ENCODE measurements at regions not wholly inside any gene's neighbourhood (a gene's known extent, or its start where the extent isn't known, plus 50 kb on each side); places are given as distances from the start of the nearest gene placed in this dataset.

DNA sequence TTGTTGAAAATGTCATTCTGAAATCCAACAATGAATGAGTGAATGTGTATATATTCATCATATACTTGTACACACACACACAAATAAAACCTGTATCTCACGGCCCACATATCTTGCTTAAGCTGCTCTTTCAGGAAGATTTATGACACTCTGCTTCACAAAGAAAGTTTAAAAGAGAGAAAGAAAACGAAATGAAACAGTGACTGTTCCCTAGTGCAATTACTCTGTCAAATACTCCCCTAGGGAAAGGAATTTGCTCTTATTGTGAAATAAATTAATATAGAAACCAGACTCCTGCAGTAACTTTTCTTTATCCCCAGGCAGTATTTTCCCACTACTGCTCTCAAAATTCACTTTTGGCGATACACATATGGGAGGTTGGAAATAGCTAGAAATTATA is 329.1 kb downstream of the VPS13C start:
- Histone ChIP-seq H3K9me3 (ENCODE audit: low read depth) (no peaks in the 10 kb centered on the region), H3K9me2 (replicated peaks; ENCODE audit: insufficient read depth) (no peaks in the 10 kb centered on the region), H4K20me1 (ENCODE audit: insufficient read depth, poor library complexity, severe bottlenecking) (no peaks in the 10 kb centered on the region), H3K4me3 (no peak overlapping the region), H3K4me1 (ENCODE audit: insufficient read depth) (peaks cover 5% of the 10 kb centered on the region), H3K36me3 (replicated peaks; ENCODE audit: insufficient read depth, low read depth) (no peaks in the 10 kb centered on the region), H3K4me2 (no peak overlapping the region), H3K79me2 (no peaks in the 10 kb centered on the region), H3K27me3 (peaks cover 3% of the 10 kb centered on the region), H2AFZ (no peak overlapping the region), H3K27ac (no peak overlapping the region)
- DNase-seq (ENCODE audit: low spot score): no peak
- WGBS (ENCODE audit: low lambda C conversion rate, missing lambda C conversion rate): 41% methylated on average over 3 of the region's 3 CpGs
- no peak for TF ChIP-seq EZH2phosphoT487 (IDR thresholded peaks at IDR 0.05; ENCODE audit: low read depth, severe bottlenecking, unreplicated experiment)
- TF ChIP-seq EZH2 (IDR thresholded peaks at IDR 0.05; ENCODE audit: borderline replicate concordance): no peak
- no peak for TF ChIP-seq CTCF (IDR thresholded peaks at IDR 0.05; ENCODE audit: poor library complexity)

- H3K4me3 ChIP-seq: no peak overlapping the region
- no peak overlapping the region for H2AFZ ChIP-seq
- DNase-seq (ENCODE audit: low spot score): no peak
- peaks cover 5% of the 10 kb centered on the region for H3K4me1 ChIP-seq (ENCODE audit: insufficient read depth)
- no peaks in the 10 kb centered on the region for H3K9me2 ChIP-seq (replicated peaks; ENCODE audit: insufficient read depth)
- no peaks in the 10 kb centered on the region for H3K9me3 ChIP-seq (ENCODE audit: low read depth)
- no peaks in the 10 kb centered on the region for H4K20me1 ChIP-seq (ENCODE audit: insufficient read depth, poor library complexity, severe bottlenecking)
- no peak overlapping the region for H3K27ac ChIP-seq
- H3K27me3 ChIP-seq: peaks cover 3% of the 10 kb centered on the region
- TF ChIP-seq EZH2 (IDR thresholded peaks at IDR 0.05; ENCODE audit: borderline replicate concordance) (no peak), CTCF (IDR thresholded peaks at IDR 0.05; ENCODE audit: poor library complexity) (no peak), EZH2phosphoT487 (IDR thresholded peaks at IDR 0.05; ENCODE audit: low read depth, severe bottlenecking, unreplicated experiment) (no peak)
- no peaks in the 10 kb centered on the region for H3K36me3 ChIP-seq (replicated peaks; ENCODE audit: insufficient read depth, low read depth)
- H3K79me2 ChIP-seq: no peaks in the 10 kb centered on the region
- no peak overlapping the region for H3K4me2 ChIP-seq
- WGBS (ENCODE audit: low lambda C conversion rate, missing lambda C conversion rate): 97% methylated on average over 2 of the region's 2 CpGs
Measured at GRCh38 chr15:61729646-61730045, 330.6 kb downstream of the VPS13C start.

- Histone ChIP-seq H2AFZ (no peak overlapping the region), H3K4me3 (no peak overlapping the region), H4K20me1 (ENCODE audit: insufficient read depth, poor library complexity, severe bottlenecking) (no peaks in the 10 kb centered on the region), H3K27ac (no peak overlapping the region), H3K36me3 (replicated peaks; ENCODE audit: insufficient read depth, low read depth) (no peaks in the 10 kb centered on the region), H3K27me3 (no peaks in the 10 kb centered on the region), H3K4me1 (ENCODE audit: insufficient read depth) (peaks cover under 1% of the 10 kb centered on the region), H3K9me3 (ENCODE audit: low read depth) (no peaks in the 10 kb centered on the region), H3K79me2 (no peaks in the 10 kb centered on the region), H3K4me2 (no peak overlapping the region), H3K9me2 (replicated peaks; ENCODE audit: insufficient read depth) (no peaks in the 10 kb centered on the region)
- no peak for DNase-seq (ENCODE audit: low spot score)
- WGBS (ENCODE audit: low lambda C conversion rate, missing lambda C conversion rate): 52% methylated on average over 7 of the region's 7 CpGs
- TF ChIP-seq EZH2 (IDR thresholded peaks at IDR 0.05; ENCODE audit: borderline replicate concordance): no peak
- no peak for TF ChIP-seq EZH2phosphoT487 (IDR thresholded peaks at IDR 0.05; ENCODE audit: low read depth, severe bottlenecking, unreplicated experiment)
- no peak for TF ChIP-seq CTCF (IDR thresholded peaks at IDR 0.05; ENCODE audit: poor library complexity)
Measured at GRCh38 chr15:61726166-61726565, 334.1 kb downstream of the VPS13C start.

DNA sequence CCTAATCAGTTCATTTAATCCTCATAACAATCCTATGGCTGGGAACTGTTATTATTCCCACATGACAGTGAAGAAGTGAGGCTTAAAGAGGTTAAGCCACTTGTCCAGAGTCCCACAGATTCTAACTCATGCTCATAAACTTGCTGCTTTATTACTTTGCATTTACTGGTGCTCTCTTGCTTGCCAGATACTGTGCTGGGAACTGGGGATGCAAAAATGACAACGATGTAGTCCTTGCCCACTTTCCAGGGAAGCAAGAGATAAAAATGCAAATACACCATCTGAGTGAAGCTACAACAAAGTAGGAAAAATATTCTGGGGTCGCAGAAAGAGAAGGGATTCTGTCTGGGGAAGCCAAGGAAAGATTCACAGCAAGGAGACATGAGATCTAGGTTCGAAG is 335.0 kb downstream of the VPS13C start:
- no peaks in the 10 kb centered on the region for H3K79me2 ChIP-seq
- H2AFZ ChIP-seq: no peak overlapping the region
- H3K27ac ChIP-seq: no peak overlapping the region
- H3K4me3 ChIP-seq: no peak overlapping the region
- H3K9me3 ChIP-seq (ENCODE audit: low read depth): no peaks in the 10 kb centered on the region
- no peaks in the 10 kb centered on the region for H3K36me3 ChIP-seq (replicated peaks; ENCODE audit: insufficient read depth, low read depth)
- H3K4me1 ChIP-seq (ENCODE audit: insufficient read depth): no peaks in the 10 kb centered on the region
- H3K27me3 ChIP-seq: no peaks in the 10 kb centered on the region
- H3K4me2 ChIP-seq: no peak overlapping the region
- H3K9me2 ChIP-seq (replicated peaks; ENCODE audit: insufficient read depth): no peaks in the 10 kb centered on the region
- no peak for DNase-seq (ENCODE audit: low spot score)
- 72% methylated on average over 3 of the region's 3 CpGs for WGBS (ENCODE audit: low lambda C conversion rate, missing lambda C conversion rate)
- TF ChIP-seq CTCF (IDR thresholded peaks at IDR 0.05; ENCODE audit: poor library complexity) (no peak), EZH2 (IDR thresholded peaks at IDR 0.05; ENCODE audit: borderline replicate concordance) (no peak), EZH2phosphoT487 (IDR thresholded peaks at IDR 0.05; ENCODE audit: low read depth, severe bottlenecking, unreplicated experiment) (no peak)
- H4K20me1 ChIP-seq (ENCODE audit: insufficient read depth, poor library complexity, severe bottlenecking): no peaks in the 10 kb centered on the region
